GM18520 (cell line): ENCODE measurements at regions not wholly inside any gene's neighbourhood (a gene's known extent, or its start where the extent isn't known, plus 50 kb on each side); places are given as distances from the start of the nearest gene placed in this dataset.
"Not testable (repeated sequence)": the region's sequence is repeated elsewhere in the genome, so short reads cannot be mapped to it uniquely, and the experiment has no call there.

Source experiments
- ATAC-seq: cut with Tn5 transposase; IDR thresholded peaks from one replicate; pipeline ENCODE4 v1.9.1; 2021; ENCODE audit not compliant: unreplicated experiment

- not testable (repeated sequence) for ATAC-seq
Observed at GRCh38 chr20:12857643-12858042, 151.1 kb upstream of the SPTLC3 start.

GRCh38 chr20:12860619-12861247 is 148.0 kb upstream of the SPTLC3 start:
- no peak for ATAC-seq

- ATAC-seq, result no peak
Observed at GRCh38 chr20:12869669-12870068, 139.1 kb upstream of the SPTLC3 start.

- no peak for ATAC-seq
Observed at GRCh38 chr20:12870588-12870987, 138.2 kb upstream of the SPTLC3 start.

GRCh38 chr20:12874933-12875332 is 133.8 kb upstream of the SPTLC3 start:
- ATAC-seq, result no peak

GRCh38 chr20:12875510-12875909 is 133.3 kb upstream of the SPTLC3 start:
- ATAC-seq, result no peak

- ATAC-seq, result no peak
Observed at GRCh38 chr20:12882832-12883506, 125.8 kb upstream of the SPTLC3 start.

GRCh38 chr20:12883507-12883885 is 125.3 kb upstream of the SPTLC3 start:
- no peak for ATAC-seq

GRCh38 chr20:12886618-12887363 is 122.0 kb upstream of the SPTLC3 start:
- no peak for ATAC-seq

GRCh38 chr20:12891643-12892042 is 117.1 kb upstream of the SPTLC3 start:
- ATAC-seq, result no peak

- no peak for ATAC-seq
Observed at GRCh38 chr20:12893019-12893418, 115.8 kb upstream of the SPTLC3 start.

GRCh38 chr20:12893653-12894052 is 115.1 kb upstream of the SPTLC3 start:
- ATAC-seq, result no peak

GRCh38 chr20:12894089-12894488 is 114.7 kb upstream of the SPTLC3 start:
- no peak for ATAC-seq

GRCh38 chr20:12896180-12896579 is 112.6 kb upstream of the SPTLC3 start:
- ATAC-seq, result no peak

- no peak for ATAC-seq
Observed at GRCh38 chr20:12902992-12903391, 105.8 kb upstream of the SPTLC3 start.

GRCh38 chr20:12906361-12906760 is 102.4 kb upstream of the SPTLC3 start:
- ATAC-seq, result no peak

GRCh38 chr20:12911372-12911771 is 97.4 kb upstream of the SPTLC3 start:
- ATAC-seq, result no peak

- no peak for ATAC-seq
Observed at GRCh38 chr20:12913781-12914443, 94.9 kb upstream of the SPTLC3 start.

GRCh38 chr20:12914804-12915203 is 94.0 kb upstream of the SPTLC3 start:
- ATAC-seq, result no peak

GRCh38 chr20:12916699-12917098 is 92.1 kb upstream of the SPTLC3 start:
- no peak for ATAC-seq

- no peak for ATAC-seq
Observed at GRCh38 chr20:12924126-12924525, 84.6 kb upstream of the SPTLC3 start.
